HCT116 (cell line): ENCODE measurements at regions not wholly inside any gene's neighbourhood (a gene's known extent, or its start where the extent isn't known, plus 50 kb on each side); places are given as distances from the start of the nearest gene placed in this dataset.

Experiments used
- ATAC-seq: fragments of 200-7000 bp; cut with Tn5 transposase; 2 replicates; pipeline ENCODE4 v1.9.1; 2020; ENCODE audit warnings: mild to moderate bottlenecking, moderate library complexity
- BruUV-seq: library from RNA; stranded (reverse); fragments of 400-500 nt; replicated peaks from 2 replicates; lab custom pipeline; 2021; lab: Mats Ljungman, UMichigan
- CTCF ChIA-PET: fragments of 300-600 bp; sonication (Branson Sonifier 250); formaldehyde crosslinking; loops from one replicate; lab custom pipeline; 2021; ENCODE audit warnings: antibody characterized with exemption; lab: Charles Lee
- POLR2A ChIA-PET: fragments of 300-600, 350-600 bp; sonication (Branson Sonifier 250); formaldehyde crosslinking; loops from one replicate; lab custom pipeline; 2021; ENCODE audit warnings: antibody characterized with exemption; lab: Charles Lee
- RAD21 ChIA-PET, 2 experiments: fragments of 300-600 bp; sonication (Branson Sonifier 250); formaldehyde crosslinking; loops; one replicate each; lab custom pipeline; 2023; ENCODE audit warnings: low total read pairs in 2 of 2; ENCODE audit not compliant: uncharacterized antibody in 2 of 2, unreplicated experiment in 2 of 2, low non-redundant PET in 1 of 2; lab: Charles Lee
- DNase-seq: peaks from one replicate; pipeline ENCODE4 v3.0.0-alpha.2; 2010; ENCODE audit warnings: low read depth, low spot score
- H2AFZ ChIP-seq: fragments of 200-600 bp; shearing (Covaris generic), sonication (generic); 2 replicates; pipeline ENCODE4 v1.6.1; 2017; ENCODE audit warnings: low read depth, mixed run types, mixed read lengths, antibody characterized with exemption, low read length; ENCODE audit not compliant: poor library complexity, severe bottlenecking
- H3K27ac ChIP-seq: 2 replicates; pipeline ENCODE4 v1.5.1; 2012; ENCODE audit warnings: low read depth, low read length
- H3K27me3 ChIP-seq: fragments of 200-600 bp; sonication (generic); 2 replicates; pipeline ENCODE4 v1.6.1; 2016; ENCODE audit warnings: mixed run types, low read length, mixed read lengths; ENCODE audit not compliant: insufficient read depth
- H3K36me3 ChIP-seq, 2 experiments: fragments of 200-500 bp in 1 of 2; fragments of 200-600 bp in 1 of 2; sonication (Bioruptor generic) in 1 of 2; sonication (generic) in 1 of 2; 2 replicates each; pipeline versions ENCODE4 v1.5.1 to v1.6.1; 2014 to 2016; ENCODE audit warnings: low read length in 2 of 2, inconsistent platforms in 1 of 2, mixed read lengths in 1 of 2, mixed run types in 1 of 2; ENCODE audit not compliant: insufficient read depth in 2 of 2, control insufficient read depth in 1 of 2
- H3K4me1 ChIP-seq, 2 experiments: fragments of 200-600 bp in 1 of 2; sonication (generic) in 1 of 2; 2 replicates each; pipeline versions ENCODE4 v1.5.1 to v1.6.1; 2012 to 2017; ENCODE audit warnings: low read length in 2 of 2, inconsistent platforms in 1 of 2, mild to moderate bottlenecking in 1 of 2, mixed read lengths in 1 of 2, mixed run types in 1 of 2, moderate library complexity in 1 of 2; ENCODE audit not compliant: insufficient read depth in 2 of 2, control insufficient read depth in 1 of 2
- H3K4me2 ChIP-seq: fragments of 200-600 bp; sonication (generic); 2 replicates; pipeline ENCODE4 v1.6.1; 2017; ENCODE audit warnings: mixed run types, low read length, mixed read lengths
- H3K4me3 ChIP-seq, 2 experiments: fragments of 200-600 bp in 1 of 2; sonication (generic) in 1 of 2; replicated peaks in 1 of 2; 2 replicates each; pipeline ENCODE4 v1.5.1; 2011 to 2016; ENCODE audit warnings: low read length in 2 of 2, control low read depth in 1 of 2, low read depth in 1 of 2, mild to moderate bottlenecking in 1 of 2, mixed read lengths in 1 of 2, mixed run types in 1 of 2
- H3K79me2 ChIP-seq: fragments of 200-600 bp; sonication (generic); 2 replicates; pipeline ENCODE4 v1.6.1; 2017; ENCODE audit warnings: mild to moderate bottlenecking, mixed run types, low read length, moderate library complexity, mixed read lengths; ENCODE audit not compliant: insufficient read depth
- H3K9ac ChIP-seq: fragments of 200-600 bp; sonication (generic); 2 replicates; pipeline ENCODE4 v1.6.1; 2016; ENCODE audit warnings: low read length, mixed read lengths
- H3K9me2 ChIP-seq: fragments of 200-600 bp; sonication (generic), shearing (Covaris generic); 2 replicates; pipeline ENCODE4 v1.6.1; 2017; ENCODE audit warnings: mixed run types, mild to moderate bottlenecking, moderate library complexity; ENCODE audit not compliant: insufficient read depth
- H3K9me3 ChIP-seq, 2 experiments: fragments of 200-500 bp in 1 of 2; fragments of 200-600 bp in 1 of 2; sonication (Bioruptor generic) in 1 of 2; sonication (generic) in 1 of 2; 2 replicates each; pipeline ENCODE4 v1.6.1; 2014 to 2017; ENCODE audit warnings: low read length in 2 of 2, mixed read lengths in 2 of 2, inconsistent platforms in 1 of 2, low read depth in 1 of 2, mild to moderate bottlenecking in 1 of 2, mixed run types in 1 of 2, moderate library complexity in 1 of 2; ENCODE audit not compliant: control insufficient read depth in 1 of 2, insufficient read depth in 1 of 2
- H4K20me1 ChIP-seq: fragments of 200-600 bp; sonication (generic), shearing (Covaris generic); 2 replicates; pipeline ENCODE4 v1.6.1; 2017; ENCODE audit warnings: mixed run types, mild to moderate bottlenecking, moderate library complexity; ENCODE audit not compliant: insufficient read depth
- ATF3 ChIP-seq: IDR thresholded peaks from 2 replicates; pipeline ENCODE4 v1.6.1; 2012
- CBX3 ChIP-seq: IDR thresholded peaks from 2 replicates; pipeline ENCODE4 v1.6.1; 2012; ENCODE audit warnings: low read depth
- CEBPB ChIP-seq: IDR thresholded peaks from 2 replicates; pipeline ENCODE4 v1.6.1; 2012; ENCODE audit warnings: low read depth
- EGR1 ChIP-seq: IDR thresholded peaks from 2 replicates; pipeline ENCODE4 v1.6.1; 2012; ENCODE audit warnings: low read depth
- EZH2 ChIP-seq: fragments of 200-600 bp; sonication (generic); IDR thresholded peaks from 2 replicates; pipeline ENCODE4 v1.6.1; 2017; ENCODE audit warnings: antibody characterized with exemption, mixed run types
- EZH2phosphoT487 ChIP-seq: fragments of 200-600 bp; IDR thresholded peaks from 2 replicates; pipeline ENCODE4 v1.6.1; 2018; ENCODE audit warnings: antibody characterized with exemption, borderline replicate concordance
- FOSL1 ChIP-seq: IDR thresholded peaks from 2 replicates; pipeline ENCODE4 v1.6.1; 2012; ENCODE audit warnings: low read depth
- JUND ChIP-seq: IDR thresholded peaks from 2 replicates; pipeline ENCODE4 v1.6.1; 2012
- POLR2A ChIP-seq: IDR thresholded peaks from 2 replicates; pipeline ENCODE4 v1.7.0; 2011; ENCODE audit warnings: borderline replicate concordance; ENCODE audit not compliant: insufficient read depth, insufficient read length; ENCODE audit errors: extremely low read depth
- RAD21 ChIP-seq: IDR thresholded peaks from 2 replicates; pipeline ENCODE4 v1.6.1; 2012; ENCODE audit warnings: low read depth, mild to moderate bottlenecking
- SIN3A ChIP-seq: IDR thresholded peaks from 2 replicates; pipeline ENCODE4 v1.6.1; 2012; ENCODE audit warnings: low read depth
- SP1 ChIP-seq: IDR thresholded peaks from 2 replicates; pipeline ENCODE4 v1.6.1; 2012; ENCODE audit warnings: low read depth
- SRF ChIP-seq: IDR thresholded peaks from 2 replicates; pipeline ENCODE4 v1.6.1; 2012; ENCODE audit warnings: low read depth
- TCF7L2 ChIP-seq: IDR thresholded peaks from 2 replicates; pipeline ENCODE4 v1.7.0; 2011; ENCODE audit warnings: borderline replicate concordance, inconsistent platforms; ENCODE audit not compliant: insufficient read depth, insufficient read length; ENCODE audit errors: extremely low read depth
- ZFX ChIP-seq: fragments of 450-650 bp; IDR thresholded peaks from 2 replicates; pipeline ENCODE4 v1.6.1; 2017
- ZNF274 ChIP-seq: fragments of 200-500 bp; sonication (Bioruptor generic); IDR thresholded peaks from 2 replicates; pipeline ENCODE4 v1.6.1; 2014; ENCODE audit warnings: mild to moderate bottlenecking, low read depth, low read length, inconsistent platforms
- intact Hi-C: fragments of 100-400 bp; cut with micrococcal nuclease; formaldehyde crosslinking; loops from 2 replicates; pipeline ENCODE4 v1.10.0; 2022
- TF ChIP-seq, protein P1 (sequence below): IDR thresholded peaks from 2 replicates; pipeline ENCODE4 v1.6.1; 2012
- TF ChIP-seq, protein P2 (sequence below): IDR thresholded peaks from 2 replicates; pipeline ENCODE4 v1.6.1; 2012; ENCODE audit warnings: low read depth
- TF ChIP-seq, protein P3 (sequence below), 3 experiments: fragments of 200-600 bp in 1 of 3; sonication (generic) in 1 of 3; IDR thresholded peaks in 2 of 3; conservative IDR thresholded peaks in 1 of 3; 2 replicates each; pipeline ENCODE4 v1.5.1; 2012 to 2017; ENCODE audit warnings: low read depth in 2 of 3, low read length in 2 of 3, antibody characterized with exemption in 1 of 3, borderline replicate concordance in 1 of 3, control low read depth in 1 of 3, mild to moderate bottlenecking in 1 of 3, mixed read lengths in 1 of 3, mixed run types in 1 of 3, moderate library complexity in 1 of 3; ENCODE audit not compliant: insufficient read depth in 1 of 3
- TF ChIP-seq, protein P4 (sequence below): IDR thresholded peaks from 2 replicates; pipeline ENCODE4 v1.6.1; 2011; ENCODE audit warnings: mild to moderate bottlenecking, low read length, moderate library complexity; ENCODE audit not compliant: insufficient replicate concordance; ENCODE audit errors: extremely low read depth

- TF ChIP-seq ZNF274: no peak
Measured at GRCh38 chr5:33370466-33370859, 70.3 kb upstream of the TARS1 start (continued).

DNA sequence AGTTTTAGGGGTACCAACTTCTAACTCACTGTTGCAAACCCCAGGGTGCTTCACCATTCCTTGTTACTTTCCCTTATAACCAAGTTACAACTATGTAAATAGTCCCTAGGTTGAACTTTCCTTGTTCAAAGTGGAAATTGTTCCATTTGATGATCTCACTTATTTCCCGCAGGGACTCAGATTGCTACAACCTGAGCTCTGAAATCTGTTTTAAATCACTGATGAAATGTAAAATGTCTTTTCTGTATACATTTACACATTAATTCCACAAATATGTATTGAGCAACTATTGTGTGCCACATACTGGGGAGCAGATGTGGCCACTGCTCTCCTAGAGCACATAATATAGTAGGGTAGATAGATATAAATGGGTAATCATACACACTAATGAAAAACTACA lies 69.1 kb upstream of the TARS1 start:
- no peak overlapping the region for H3K27ac ChIP-seq
- RAD21 ChIA-PET: no interaction called here
- H3K9me3 ChIP-seq: no peaks in the 10 kb centered on the region
- no peaks in the 10 kb centered on the region for H4K20me1 ChIP-seq
- ATAC-seq (no peak), DNase-seq (no peak)
- H3K4me1 ChIP-seq: peaks cover 0 to 6% of the 10 kb centered on the region in 2 experiments; a peak in 2 of 4 replicates
- no peaks in the 10 kb centered on the region for H3K9me2 ChIP-seq
- BruUV-seq: no TSS peak
- H3K9ac ChIP-seq: no peak overlapping the region
- no peak overlapping the region for H3K4me2 ChIP-seq
- no peak overlapping the region for H3K4me3 ChIP-seq
- no peaks in the 10 kb centered on the region for H3K27me3 ChIP-seq
- no peak overlapping the region for H2AFZ ChIP-seq
- TF ChIP-seq SRF (no peak), POLR2A (no peak), JUND (no peak), RAD21 (no peak), TCF7L2 (no peak), EZH2 (no peak), SP1 (no peak), FOSL1 (no peak), SIN3A (no peak), CEBPB (no peak), CBX3 (no peak), ZFX (no peak), ATF3 (no peak), EGR1 (no peak), EZH2phosphoT487 (no peak)
- TF ChIP-seq, protein P1, sequence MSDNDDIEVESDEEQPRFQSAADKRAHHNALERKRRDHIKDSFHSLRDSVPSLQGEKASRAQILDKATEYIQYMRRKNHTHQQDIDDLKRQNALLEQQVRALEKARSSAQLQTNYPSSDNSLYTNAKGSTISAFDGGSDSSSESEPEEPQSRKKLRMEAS: no peak
- TF ChIP-seq, protein P2, sequence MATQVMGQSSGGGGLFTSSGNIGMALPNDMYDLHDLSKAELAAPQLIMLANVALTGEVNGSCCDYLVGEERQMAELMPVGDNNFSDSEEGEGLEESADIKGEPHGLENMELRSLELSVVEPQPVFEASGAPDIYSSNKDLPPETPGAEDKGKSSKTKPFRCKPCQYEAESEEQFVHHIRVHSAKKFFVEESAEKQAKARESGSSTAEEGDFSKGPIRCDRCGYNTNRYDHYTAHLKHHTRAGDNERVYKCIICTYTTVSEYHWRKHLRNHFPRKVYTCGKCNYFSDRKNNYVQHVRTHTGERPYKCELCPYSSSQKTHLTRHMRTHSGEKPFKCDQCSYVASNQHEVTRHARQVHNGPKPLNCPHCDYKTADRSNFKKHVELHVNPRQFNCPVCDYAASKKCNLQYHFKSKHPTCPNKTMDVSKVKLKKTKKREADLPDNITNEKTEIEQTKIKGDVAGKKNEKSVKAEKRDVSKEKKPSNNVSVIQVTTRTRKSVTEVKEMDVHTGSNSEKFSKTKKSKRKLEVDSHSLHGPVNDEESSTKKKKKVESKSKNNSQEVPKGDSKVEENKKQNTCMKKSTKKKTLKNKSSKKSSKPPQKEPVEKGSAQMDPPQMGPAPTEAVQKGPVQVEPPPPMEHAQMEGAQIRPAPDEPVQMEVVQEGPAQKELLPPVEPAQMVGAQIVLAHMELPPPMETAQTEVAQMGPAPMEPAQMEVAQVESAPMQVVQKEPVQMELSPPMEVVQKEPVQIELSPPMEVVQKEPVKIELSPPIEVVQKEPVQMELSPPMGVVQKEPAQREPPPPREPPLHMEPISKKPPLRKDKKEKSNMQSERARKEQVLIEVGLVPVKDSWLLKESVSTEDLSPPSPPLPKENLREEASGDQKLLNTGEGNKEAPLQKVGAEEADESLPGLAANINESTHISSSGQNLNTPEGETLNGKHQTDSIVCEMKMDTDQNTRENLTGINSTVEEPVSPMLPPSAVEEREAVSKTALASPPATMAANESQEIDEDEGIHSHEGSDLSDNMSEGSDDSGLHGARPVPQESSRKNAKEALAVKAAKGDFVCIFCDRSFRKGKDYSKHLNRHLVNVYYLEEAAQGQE: no peak
- TF ChIP-seq, protein P3, sequence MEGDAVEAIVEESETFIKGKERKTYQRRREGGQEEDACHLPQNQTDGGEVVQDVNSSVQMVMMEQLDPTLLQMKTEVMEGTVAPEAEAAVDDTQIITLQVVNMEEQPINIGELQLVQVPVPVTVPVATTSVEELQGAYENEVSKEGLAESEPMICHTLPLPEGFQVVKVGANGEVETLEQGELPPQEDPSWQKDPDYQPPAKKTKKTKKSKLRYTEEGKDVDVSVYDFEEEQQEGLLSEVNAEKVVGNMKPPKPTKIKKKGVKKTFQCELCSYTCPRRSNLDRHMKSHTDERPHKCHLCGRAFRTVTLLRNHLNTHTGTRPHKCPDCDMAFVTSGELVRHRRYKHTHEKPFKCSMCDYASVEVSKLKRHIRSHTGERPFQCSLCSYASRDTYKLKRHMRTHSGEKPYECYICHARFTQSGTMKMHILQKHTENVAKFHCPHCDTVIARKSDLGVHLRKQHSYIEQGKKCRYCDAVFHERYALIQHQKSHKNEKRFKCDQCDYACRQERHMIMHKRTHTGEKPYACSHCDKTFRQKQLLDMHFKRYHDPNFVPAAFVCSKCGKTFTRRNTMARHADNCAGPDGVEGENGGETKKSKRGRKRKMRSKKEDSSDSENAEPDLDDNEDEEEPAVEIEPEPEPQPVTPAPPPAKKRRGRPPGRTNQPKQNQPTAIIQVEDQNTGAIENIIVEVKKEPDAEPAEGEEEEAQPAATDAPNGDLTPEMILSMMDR (IDR thresholded peaks at IDR 0.05 in 2 of 3, conservative IDR thresholded peaks at IDR 0.05 in 1 of 3; ENCODE audit: borderline replicate concordance in 1 of 3, insufficient read depth in 1 of 3, low read depth in 2 of 3, low read length in 2 of 3): no peak
- TF ChIP-seq, protein P4, sequence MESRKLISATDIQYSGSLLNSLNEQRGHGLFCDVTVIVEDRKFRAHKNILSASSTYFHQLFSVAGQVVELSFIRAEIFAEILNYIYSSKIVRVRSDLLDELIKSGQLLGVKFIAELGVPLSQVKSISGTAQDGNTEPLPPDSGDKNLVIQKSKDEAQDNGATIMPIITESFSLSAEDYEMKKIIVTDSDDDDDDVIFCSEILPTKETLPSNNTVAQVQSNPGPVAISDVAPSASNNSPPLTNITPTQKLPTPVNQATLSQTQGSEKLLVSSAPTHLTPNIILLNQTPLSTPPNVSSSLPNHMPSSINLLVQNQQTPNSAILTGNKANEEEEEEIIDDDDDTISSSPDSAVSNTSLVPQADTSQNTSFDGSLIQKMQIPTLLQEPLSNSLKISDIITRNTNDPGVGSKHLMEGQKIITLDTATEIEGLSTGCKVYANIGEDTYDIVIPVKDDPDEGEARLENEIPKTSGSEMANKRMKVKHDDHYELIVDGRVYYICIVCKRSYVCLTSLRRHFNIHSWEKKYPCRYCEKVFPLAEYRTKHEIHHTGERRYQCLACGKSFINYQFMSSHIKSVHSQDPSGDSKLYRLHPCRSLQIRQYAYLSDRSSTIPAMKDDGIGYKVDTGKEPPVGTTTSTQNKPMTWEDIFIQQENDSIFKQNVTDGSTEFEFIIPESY: no peak
- no peaks in the 10 kb centered on the region for H3K79me2 ChIP-seq
- POLR2A ChIA-PET: no interaction called here
- intact Hi-C loops: no loop called here
- CTCF ChIA-PET: no interaction called here
- H3K36me3 ChIP-seq: no peaks in the 10 kb centered on the region
